HG03280 (cell line): ENCODE measurements at regions not wholly inside any gene's neighbourhood (a gene's known extent, or its start where the extent isn't known, plus 50 kb on each side); places are given as distances from the start of the nearest gene placed in this dataset.
"Not testable (repeated sequence)": the region's sequence is repeated elsewhere in the genome, so short reads cannot be mapped to it uniquely, and the experiment has no call there.

Source experiments
- ATAC-seq: cut with Tn5 transposase; IDR thresholded peaks from one replicate; pipeline ENCODE4 v1.9.1; 2021; ENCODE audit warnings: mild to moderate bottlenecking, moderate library complexity; ENCODE audit not compliant: unreplicated experiment

DNA sequence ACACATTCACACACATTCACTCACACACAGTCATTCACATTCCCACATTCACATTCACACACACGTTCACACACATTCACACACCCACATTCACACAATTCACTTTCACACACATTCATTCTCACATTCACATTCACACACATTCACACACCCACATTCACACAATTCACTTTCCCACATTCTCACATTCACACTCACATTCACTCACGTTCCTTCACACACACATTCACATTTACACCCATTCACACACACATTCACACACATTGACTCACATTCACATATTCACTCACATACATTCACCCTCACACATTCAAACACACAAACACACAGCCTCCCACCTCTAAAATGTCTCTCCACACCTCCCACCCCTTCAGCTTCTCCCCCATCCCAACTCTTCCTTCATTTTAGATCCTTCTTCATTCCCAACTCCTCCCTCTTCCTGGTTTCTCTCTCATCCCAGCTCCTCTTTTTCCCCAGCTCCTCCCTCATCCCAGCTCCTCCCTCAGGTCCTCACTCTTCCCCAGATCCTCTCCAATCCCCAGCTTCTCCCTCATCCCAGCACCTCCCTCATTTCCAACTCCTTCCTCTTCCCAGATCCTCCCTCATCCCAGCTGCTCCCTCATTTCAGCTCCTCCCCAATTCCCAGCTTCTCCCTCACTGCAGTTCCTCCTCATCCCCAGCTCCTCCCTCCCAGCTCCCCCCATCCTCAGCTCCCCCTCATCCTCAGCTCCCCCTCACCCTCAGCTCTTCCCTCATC, 111.0 kb downstream of the FAM53A start:
- ATAC-seq, result no peak

DNA sequence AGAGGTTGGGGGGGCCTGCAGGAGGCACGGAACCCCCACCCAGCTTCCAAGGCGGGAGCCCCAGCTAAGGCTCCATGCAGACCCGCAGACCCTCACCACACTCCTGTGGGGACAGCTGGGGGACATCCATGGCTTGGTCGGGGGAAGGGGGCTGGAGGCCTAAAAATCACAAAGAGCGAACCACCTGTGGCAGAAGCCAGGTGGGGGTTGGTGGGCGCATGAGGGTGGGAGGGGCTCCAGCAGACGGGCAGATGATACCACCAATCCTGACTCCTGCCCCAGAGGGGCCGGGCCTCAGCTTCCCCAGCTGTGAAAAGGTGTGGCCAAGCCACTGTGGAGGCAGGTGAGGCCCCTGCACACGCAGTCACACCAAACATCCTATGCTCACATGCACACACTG, 111.6 kb downstream of the FAM53A start:
- ATAC-seq, result no peak

DNA sequence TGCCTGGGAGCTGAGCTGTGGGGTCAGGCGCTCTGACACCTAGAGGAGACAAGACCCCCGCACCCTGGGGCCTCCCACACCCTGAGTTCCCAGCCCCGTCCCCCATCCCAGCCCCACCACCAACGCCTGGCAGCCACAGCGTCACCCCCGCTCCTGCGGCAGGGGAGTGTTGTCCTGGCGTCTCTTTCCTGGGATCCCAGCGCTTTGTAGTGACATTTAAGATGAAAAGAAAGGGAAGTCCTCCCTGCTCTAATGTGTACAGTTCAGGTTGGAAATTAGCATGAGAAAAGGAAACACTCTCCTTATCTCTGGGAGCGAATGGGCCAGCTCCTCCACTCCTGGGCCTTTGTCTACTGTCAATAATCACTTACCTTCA, 112.1 kb downstream of the FAM53A start:
- ATAC-seq, result no peak

DNA sequence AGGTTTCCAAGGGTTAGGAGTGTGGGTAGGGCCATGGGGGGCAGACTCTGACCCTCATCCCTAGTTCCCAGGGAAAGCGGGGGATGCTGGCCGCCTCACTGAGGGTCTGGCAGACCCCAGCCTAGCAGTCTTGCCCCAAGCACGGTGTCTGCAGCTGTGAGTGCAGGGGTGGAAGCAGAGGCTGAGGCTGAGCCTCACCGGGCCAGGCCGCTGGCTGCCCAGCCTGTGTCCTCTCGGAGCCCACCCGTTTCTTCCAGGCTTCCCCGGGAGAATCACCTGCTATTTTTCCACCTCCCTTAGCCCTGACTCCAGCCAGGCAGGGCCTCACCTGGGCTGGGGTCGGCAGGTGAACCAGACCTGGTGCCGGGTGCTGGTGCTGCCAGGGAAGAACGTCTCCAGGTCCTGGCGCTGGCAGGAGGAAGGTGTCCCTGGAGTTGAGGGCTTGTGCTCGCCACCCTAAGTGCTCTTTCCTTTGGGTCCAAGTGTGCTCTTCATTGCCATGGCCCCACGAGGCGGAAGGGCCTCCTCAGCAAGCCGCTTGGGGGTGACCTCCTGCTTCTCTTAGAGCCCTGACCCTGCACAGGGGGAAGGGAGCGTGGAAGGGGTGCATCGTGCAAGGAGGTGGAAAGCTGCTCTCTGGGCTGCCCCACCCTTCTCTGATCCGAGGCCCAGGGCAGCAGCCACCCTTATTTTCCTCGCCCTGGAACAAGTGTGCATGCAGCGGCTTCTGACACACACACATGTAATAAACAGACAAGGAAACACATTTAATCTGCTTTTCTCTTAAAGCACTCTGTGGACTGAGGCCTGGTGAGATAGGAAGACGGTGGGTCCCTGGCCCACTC, 112.7 kb downstream of the FAM53A start:
- ATAC-seq, result no peak

DNA sequence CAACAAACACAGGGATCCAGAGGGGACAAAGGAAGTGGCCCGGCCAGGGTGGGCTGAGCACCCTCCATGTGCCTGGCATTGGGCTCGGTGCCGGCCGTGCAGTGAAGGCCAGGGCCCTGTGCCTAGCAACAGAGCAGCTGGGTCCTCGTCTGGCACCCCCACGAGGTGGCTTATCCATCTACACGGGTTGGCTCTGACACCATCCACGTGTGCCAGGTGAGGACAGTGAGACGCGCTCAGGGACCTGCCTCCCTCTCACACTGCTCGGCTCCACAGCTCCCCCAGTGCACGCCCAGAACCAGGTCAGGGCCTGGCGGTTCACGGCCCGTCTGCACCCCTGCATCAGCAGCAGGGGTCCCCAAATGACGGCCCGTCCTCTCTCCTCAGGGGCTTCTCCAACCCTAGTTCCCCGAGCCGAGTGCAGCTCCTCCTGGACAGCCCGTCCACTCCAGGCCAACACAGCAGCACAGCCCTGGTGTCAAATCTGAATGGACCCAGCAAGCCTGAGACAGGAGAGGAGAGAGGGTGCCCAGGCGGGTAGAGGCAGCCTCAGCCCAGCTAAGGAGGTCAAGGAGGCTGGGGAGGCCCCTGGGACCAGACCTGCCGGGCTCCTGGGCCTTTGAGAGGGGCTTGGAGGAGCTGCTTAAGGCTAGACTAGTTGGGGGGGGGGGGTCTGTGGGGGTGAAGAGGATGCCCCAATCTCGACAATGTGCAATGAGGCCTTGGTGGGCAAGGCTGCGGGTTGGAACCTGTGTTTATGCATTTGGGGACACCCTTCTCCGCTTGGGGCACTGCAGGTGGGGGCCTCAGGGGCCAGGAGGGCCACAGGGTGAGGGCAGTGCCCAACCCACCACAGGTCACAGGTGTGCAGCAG, 113.6 kb downstream of the FAM53A start:
- ATAC-seq, result no peak

DNA sequence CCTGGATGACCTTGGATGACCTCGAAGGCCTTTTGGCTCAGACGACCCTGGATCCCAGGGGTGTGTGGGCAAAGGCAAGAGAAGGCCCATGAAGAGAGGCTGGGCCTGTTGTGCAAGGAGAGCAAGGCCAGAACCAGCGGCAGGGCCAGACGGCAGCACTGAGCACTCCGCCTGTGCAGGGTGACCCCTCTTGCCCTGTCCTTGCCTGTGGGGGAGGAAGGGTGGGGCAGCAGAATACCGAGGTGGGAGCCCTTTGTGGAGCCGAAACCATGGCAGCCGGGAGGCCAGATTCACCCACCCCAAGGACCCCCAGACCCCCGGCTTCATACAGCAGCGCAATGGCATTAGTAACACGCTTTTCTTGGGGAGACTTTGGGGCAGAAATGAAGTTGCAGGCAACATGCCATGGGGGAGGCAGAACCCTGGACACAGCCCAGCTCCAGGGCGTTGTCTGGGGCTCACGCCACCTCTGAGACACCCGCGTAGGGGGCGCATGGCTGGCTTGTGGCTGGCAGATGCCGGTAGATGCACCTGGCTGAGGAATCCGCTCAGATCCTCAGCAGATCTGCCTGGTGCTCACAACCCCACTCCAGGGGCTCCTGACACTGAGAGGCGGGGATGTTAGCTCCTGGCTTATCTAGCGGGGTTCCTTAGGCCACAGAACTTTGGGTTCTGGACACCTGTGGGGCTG, 114.5 kb downstream of the FAM53A start:
- ATAC-seq, result no peak

DNA sequence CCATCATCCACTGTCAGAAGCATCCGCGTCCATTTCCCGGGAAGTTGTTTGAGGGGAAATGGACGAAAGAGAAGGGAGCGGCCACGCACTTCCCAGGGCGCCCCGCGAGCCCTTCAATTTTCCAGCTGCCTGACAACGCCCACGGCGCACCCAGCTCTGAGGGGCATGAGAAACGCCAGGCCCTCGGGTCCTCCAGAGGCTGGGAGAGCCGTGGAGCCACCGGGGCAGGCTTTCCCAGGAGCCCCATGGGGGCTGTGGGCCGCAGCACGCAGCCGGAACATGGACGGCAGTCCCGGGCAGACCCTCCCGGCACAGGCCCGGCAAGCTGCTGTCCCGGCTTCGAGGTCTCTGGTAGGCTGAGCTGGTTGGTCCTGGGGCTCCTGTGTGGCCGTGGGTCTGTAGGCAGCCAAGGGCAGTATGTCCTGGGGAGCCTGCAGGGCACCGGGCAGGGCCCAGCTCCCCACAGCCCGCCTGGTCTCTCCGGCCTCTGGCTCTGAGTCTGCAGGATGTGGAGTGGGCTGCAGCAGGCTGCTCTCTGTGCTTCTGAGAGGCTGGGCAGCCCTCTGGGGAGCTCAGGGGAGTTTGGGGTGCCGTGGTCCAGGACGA, 115.2 kb downstream of the FAM53A start:
- no peak for ATAC-seq

DNA sequence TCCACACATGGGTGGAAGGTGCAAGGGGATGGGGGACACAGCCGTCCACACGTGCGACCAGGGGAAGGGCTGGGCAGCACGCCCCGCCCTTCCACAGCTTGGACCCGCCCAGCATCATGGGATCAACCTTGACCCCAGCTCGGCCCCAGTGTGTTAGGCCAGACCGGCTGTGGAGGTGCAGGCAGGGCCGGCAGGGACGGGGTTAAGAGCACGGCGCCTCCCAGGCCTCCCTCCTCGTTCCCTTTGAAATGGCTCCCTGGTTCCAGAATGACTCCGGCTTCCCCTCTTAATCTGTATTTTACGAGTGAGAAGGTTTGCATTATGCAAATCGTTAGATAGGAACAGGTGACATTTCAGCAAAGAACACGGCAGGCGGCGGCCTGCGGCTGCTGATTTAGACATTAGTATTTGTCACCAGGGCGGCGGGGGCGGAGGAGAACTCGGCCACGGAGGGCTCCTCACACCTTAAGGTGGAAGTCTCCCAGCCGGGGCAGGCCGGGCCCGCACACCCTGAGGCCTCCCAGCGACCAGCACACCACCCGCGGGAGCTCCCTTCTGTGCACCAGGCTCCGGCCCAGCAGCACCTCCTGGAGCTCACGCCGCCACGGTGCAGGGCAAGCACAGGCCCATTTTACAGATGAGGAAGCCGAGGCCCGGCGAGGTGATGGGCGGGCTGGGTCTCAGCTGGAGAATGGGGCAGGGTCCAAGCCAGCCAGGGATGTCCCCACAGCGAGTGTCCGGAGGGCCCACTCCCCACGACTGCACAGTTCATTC, 116.1 kb downstream of the FAM53A start:
- no peak for ATAC-seq

DNA sequence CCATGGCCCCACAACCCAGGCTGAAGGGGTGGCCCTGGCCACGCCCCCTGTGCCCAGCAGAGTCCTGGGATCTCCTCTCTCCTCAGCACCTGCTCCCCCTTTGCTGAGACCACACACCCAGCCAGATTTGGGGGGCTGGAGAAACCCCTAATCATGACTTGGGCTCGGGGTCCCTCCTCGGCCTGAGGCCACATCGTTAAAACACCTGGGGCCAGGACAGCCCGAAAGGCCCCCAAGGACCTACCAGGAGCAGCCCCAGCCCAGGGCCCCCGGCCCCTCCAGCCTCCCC, 116.7 kb downstream of the FAM53A start:
- ATAC-seq, result no peak

DNA sequence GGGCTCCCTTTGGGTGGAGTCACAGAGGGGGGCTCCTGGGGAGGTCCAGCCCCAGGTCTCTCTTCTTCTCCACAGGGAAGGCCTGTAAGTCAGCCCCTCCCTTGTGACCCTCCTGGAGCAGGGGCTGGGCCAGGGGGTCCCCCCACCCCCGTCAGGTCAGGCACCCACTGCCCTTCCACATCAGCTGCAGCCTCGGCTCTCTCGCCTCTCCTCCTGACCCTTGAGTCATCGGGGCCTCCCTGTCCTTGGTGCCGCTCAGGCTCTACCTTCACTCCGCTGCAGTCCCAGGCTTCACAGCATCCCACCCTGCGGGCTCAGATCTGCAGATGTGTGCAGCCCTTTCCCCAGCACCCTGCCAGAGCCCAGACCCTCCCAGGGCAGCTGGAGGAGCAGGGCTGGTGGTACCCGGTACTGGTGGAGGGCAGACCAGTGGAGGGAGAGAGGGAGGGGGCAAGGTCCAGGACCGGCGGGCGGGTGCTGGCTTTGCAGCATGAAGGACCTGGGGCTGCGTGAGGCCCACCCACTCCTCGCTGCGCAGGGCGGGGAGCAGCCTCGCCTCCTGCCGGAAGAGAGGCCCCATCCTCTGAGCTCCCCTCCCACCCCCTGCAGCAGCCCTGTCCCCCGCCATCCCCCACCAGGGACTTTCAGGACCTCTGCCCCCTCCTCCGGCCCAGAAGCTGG, 117.1 kb downstream of the FAM53A start:
- no peak for ATAC-seq

DNA sequence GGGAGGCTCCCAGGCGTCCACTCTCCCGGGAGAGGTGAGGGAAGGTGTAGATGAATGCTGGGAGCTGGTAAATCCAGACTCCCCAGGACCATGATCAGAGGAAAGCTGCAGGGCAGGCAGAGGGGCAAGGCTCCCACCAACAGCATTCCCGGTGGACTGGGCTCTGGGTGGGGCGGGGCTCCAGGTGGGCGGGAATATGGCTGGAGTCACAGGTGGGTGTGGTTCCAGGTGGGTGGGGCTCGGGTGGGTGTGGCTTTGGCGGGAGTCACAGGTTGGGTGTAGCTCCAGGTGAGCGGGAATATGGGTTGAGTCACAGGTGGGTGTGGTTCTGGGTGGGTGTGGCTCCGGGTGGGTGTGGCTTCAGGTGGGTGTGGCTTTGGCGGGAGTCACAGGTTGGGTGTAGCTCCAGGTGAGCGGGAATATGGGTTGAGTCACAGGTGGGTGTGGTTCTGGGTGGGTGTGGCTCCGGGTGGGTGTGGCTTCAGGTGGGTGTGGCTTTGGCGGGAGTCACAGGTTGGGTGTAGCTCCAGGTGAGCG, 117.7 kb downstream of the FAM53A start:
- ATAC-seq, result not testable (repeated sequence)

DNA sequence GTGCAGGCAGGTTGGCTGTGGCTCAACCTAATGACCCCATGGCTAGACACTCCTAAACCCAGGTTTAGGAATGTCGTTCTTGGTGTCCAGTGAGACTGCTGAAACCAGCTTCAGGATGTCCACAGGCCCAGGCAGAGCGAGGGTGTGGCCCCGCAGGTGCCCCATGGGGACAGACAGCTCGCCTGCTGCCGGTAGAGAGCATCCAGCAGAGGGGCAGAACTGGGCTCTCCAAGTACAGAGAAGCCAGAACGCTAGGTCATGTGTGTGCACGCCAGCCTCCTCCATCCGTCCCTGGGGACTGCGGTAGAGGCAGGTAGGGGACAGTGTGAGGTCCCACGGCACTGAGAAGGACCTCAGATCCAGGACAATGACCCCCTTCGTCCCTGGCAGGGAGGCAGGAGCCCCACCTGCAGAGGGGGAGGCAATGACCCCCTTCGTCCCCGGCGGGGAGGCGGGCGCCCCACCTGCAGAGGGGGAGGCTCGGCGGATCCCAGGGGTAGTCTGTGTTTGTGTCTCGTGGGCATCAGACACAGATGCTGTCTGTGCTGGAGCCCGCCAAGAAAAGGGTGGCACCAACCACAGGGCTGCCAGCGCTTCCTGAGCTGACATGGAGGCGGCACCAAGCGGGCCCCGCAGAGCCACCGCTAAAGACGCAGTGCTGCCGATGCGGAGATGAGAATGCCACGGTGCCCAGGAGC, 118.4 kb downstream of the FAM53A start:
- ATAC-seq, result no peak

DNA sequence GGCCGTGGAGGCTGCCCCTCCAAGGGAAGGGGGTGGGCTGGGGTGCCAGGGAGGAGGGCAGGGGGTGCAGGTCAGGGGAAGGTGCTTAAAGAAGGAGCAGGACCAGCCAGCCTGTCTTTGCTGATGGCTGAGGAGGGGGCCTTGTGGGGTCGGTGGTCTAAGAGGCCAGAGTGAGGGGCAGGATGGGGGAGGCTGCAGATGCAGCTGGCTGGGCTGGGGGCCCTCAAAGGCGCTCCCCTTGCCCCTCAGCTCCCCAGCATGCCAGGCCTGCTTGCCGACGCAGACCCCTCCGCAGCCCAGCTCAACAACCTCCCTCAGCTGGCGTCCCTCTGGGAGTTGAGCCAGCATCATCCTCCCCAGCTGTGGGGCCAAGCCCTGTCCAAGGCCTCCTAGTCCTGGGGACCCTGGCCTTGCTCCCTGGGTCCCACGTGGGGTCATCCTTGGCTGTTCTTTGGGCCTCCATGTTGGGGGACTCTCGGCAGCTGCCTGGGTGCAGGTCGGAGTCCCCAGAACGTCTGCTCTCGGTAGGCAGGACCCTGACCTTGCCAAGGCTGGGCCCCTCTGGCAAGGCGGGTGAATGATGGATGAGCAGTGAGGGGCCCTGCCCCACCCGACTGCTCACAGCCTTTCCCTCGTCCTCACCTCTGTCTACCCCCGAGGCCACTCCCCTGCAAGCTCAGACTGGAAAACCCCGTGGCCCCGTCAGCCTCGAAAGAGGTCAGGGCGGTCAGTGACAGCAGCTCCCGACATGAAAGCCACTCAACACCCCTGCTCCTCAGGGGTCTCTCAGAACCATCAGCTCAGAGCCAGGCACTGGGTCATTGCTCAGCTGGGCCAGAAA, 119.4 kb downstream of the FAM53A start:
- no peak for ATAC-seq

DNA sequence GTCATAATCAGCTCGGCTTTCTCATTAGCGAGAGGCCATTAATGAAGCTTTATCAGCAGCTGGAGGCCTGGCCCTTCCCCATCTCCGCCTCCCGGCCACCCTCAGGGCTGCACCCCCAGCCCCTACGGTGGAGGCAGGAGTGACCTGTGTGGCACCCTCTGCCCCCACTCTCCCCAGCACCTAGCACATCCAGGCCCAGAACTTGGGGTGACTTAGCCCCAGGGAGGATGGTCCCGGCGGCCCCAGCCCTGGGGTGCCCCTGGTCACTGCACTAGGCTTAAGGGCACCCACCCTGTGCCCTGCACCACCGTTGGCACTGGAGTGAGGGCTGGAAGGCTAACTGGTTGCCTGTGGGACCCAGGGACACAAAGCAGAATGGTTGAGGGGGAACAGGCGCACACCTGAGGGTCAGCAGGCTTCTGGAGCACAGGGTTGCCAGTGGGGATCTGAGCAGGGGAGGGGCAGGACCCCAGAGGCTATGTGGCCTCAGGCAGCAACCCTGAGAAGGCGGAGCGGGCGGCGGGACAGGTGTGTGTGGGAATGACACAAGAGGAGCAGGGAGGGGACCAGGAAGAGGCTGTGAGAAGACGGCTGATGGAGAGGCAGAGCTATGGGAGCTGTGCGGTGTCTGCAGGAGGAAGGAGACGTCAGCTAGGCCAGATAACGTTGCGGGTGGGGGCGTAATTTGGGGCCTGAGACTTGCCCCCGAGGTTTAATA, 120.2 kb downstream of the FAM53A start:
- no peak for ATAC-seq

DNA sequence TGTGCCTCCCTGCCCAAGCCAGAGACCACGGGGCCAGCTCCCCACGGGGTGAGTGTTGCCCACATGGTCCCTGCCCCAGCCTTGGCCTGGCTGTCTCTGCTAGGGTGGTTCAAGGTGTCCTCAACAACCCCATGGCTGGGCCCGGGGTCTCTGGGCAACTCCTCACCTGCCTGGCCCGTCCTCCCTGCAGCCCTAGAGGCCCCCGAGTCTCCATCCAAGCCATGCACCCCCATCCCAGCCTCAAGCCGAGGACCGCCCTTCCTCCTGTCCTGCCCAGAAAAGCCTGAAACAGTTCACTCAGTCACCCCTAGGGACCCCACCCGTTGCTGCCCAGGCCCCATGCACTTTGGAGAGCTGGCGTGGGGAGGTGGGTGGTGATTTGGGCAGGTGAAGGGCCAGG, 120.9 kb downstream of the FAM53A start:
- ATAC-seq, result no peak

DNA sequence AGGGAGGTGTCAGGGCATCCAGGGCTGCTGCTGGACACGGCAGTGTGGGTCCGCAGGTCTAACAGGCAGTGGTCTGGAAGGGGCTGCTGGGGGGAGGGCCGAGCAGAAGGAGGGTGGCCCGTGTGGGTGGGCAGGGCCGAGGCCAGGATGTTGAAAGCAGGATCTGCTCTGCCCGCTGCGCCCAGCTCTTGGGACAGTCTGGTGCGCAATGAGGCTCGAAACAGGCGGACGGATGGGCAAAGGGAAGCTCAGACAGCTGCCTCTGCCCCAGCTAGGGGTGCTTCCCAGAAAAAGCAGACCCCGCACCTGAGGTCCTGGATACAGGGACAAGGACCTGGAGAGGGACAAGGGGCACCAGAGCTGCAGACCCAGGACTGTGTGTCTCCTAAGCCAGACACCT, 121.3 kb downstream of the FAM53A start:
- no peak for ATAC-seq

DNA sequence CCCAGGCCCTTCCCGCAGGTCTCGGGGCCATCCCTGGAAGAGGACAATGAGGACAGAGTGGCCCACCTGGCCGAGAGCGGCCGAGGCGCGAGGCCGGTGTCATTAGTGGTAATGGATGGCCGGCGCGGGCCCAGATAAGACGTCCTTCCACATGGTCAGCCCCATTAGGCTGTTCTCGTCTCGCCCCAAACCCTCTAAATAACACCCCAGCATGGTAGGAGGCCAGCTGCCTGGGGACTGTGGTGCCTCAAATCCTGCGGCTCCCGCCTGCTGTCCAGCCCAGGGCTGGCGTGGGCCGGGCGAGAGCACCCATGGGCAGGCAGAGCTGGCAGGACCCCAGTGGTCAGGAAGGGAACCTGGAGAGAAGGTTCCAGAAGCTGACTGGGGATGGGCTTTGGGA, 121.7 kb downstream of the FAM53A start:
- no peak for ATAC-seq
